ENCODE measurements at regions not wholly inside any gene's neighbourhood (a gene's known extent, or its start where the extent isn't known, plus 50 kb on each side); places are given as distances from the start of the nearest gene placed in this dataset.

- DNase-seq: no peak
These were observed 870.7 kb upstream of the ADGRL2 start for GRCh38 chr1:80929868-80930508.

DNA sequence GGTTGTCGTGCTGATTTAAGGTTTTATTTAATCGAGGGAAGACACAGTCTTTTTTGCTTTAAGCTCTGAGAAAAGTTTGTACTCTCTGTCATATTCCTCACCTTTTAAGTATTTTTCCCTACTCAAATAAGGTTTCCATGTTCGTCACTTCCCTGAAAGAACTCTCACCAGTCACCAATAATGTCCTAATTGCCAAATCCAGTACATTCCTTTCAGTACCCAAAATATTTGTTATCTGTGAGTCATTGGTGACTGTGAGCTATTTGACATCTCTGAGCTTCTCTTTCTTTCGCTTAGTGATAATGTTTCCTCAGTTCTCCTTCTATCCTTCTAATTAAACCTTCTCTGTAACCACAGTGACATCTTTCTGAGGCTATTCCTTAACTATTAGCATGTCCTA is 874.2 kb upstream of the ADGRL2 start:
- DNase-seq: no peak

GRCh38 chr1:80925130-80925805 is 875.5 kb upstream of the ADGRL2 start:
- no peak for DNase-seq

DNA sequence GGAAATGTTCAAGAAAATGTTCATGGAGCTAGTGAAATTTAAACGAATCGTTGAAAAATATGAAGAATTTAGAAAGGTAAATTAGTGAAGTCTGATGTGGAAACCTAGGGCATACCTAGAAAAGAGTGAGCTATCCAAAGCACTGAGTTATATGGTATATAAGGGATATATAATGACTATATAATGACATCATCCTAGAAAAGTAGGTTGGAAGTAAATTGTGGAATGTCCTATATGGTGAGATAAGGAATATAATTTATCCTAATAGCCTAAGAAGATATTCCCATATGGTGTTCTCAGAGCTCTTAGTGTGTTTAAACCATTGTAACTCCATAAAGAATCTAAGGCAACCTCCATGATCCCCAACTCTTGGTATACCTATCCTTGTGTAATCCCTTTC is 876.4 kb upstream of the ADGRL2 start:
- no peak for DNase-seq

GRCh38 chr1:80922906-80923305 is 877.8 kb upstream of the ADGRL2 start:
- no peak for DNase-seq

DNA sequence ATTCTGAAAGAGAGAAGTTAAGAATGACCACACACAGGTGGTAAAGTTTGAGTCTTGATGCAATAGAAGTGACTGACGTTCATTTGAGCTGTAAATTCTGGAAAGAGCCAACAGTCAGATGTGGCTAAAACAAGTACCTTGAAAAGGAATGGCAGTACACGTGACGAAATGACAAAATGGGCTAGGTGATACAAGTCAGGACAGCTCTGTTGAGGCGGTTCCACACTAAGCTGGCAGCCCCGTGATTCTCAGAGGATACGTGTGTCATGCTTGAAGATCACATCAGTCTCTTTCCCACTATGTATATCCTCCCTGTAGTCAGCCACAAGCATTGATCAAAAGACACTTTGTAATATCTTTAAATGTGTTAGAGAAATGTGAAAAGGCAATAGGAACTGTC is 881.3 kb upstream of the ADGRL2 start:
- no peak for DNase-seq

DNA sequence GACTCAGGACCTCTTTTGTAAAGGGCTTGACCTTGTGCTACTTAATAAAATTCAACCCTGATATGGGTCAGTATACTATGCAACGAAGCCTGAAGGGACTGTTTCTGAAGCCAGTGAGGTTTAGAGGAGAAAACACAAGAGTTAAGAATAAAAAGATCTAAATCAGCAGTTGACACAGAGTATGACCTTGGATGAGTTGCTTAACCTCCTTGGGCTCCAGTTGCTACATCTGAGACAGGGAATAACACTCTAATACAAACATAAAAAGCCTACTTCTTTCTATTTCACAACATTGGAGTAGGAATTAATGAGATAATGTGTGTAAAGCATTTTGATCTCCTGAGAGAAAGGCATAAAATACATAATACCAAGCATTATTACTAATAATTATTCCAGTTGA is 882.4 kb upstream of the ADGRL2 start:
- DNase-seq: no peak

DNA sequence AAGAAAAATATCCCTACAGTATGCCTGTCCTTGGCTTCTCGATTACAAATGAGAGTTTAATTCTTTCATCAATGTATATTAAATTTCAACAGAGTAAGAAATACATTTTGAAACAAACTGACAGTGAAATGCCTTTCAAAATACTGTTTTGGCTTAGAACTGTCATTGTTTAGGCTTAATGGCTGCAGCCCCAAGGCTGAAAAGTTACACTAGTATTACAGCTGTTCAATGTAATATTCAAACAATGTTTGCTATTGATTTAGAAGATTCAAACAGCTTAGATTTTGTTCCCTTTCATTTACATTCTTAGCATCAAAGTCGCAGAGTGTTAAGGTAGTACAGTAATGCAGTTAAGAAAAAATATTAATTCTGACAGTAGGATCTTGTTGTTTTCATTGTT is 882.9 kb upstream of the ADGRL2 start:
- DNase-seq: no peak

- no peak for DNase-seq
These were observed 883.5 kb upstream of the ADGRL2 start for GRCh38 chr1:80917225-80917624.

GRCh38 chr1:80915491-80915890 is 885.2 kb upstream of the ADGRL2 start:
- no peak for DNase-seq

DNA sequence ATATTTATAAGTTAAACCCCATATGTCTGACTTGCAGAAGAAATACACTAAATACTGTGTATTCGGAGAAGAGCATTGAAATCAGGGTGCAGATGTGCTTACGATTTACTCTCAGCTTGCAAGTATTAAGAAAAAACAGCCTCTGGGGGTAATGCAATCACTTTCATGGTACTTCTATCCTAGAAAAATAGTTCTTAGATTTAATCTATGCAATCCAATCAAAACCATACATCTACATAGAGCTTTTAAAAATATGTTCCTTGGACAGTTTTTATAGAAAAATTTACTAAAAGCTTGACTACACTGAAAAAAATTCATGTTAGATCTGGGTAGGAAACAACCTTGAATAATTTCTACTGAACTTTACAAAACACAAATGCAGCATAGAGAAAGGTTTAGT is 890.3 kb upstream of the ADGRL2 start:
- DNase-seq: no peak

DNA sequence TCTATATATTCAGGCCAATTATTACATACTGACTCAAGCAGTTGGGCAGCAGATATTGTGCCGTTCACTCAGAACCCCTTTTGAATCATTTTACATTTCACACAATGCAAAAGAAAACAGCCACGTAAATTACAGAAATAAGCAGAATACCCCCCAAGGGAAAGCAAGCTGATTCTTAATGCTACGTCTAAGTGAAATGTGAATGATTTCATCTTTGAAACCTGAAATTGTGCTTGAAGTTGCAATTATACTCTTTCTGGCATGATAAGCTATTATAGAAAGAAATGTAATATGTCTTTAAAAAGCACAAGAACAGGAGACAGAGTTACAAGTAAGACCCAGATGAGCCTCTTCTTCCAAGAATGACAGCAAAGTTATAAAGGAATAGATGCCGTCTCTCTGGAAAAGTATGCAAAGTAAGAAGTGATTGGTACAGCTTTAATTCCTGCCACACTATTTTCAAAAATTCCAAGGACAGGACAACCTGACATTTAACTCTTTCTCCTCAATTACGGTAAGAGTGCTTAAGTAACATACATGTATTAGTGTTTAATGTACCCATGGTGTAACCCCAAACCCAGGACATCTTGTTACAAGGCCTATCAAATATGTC is 891.5 kb upstream of the ADGRL2 start:
- DNase-seq: no peak

DNA sequence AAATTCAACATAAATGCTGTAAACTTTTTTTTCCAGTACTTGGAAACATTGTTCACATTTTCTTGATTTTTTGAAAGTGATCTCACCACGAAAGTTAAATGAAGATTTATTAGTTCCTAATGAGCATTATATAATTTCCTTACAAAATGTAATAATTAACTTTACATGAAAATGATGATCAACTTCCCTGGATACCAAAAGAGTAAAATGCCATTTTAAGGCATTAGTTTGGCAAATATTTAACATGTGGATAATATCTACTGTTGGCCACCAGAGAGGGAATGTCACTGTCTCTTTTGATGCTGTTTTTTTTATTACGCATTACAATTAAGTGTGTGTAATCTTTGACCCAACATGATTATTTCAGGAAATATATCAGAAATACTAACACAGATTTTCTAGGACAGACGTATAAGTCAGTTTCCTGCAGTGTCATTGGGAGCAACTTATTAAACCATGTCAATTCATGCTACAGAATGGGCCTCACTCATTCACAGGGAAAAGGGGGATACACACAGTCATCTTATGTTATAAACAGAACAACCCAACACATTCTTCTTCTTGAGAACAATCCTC is 903.9 kb upstream of the ADGRL2 start:
- DNase-seq: no peak

GRCh38 chr1:80894921-80895320 is 905.8 kb upstream of the ADGRL2 start:
- no peak for DNase-seq

GRCh38 chr1:80893115-80893514 is 907.6 kb upstream of the ADGRL2 start:
- no peak for DNase-seq

GRCh38 chr1:80892539-80892938 is 908.2 kb upstream of the ADGRL2 start:
- DNase-seq: no peak

DNA sequence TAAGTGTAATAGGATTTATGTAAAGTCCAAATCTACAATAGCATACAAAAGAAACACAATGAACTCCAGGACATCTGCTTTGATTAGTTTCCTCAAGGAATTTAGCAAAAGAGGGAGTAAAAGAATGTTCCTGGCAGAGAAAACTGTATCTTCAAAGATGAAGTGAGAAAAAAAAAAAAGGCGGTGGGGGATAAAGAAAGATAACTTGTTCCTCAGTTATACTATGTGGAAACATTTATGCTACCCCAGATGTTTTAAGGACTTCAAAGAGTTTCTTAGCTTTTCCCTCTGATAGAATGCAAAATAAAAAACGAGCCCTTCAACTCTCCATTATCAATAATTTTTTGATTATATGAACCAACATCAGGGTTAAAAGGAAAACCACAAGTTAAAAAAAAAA is 908.9 kb upstream of the ADGRL2 start:
- no peak for DNase-seq

DNA sequence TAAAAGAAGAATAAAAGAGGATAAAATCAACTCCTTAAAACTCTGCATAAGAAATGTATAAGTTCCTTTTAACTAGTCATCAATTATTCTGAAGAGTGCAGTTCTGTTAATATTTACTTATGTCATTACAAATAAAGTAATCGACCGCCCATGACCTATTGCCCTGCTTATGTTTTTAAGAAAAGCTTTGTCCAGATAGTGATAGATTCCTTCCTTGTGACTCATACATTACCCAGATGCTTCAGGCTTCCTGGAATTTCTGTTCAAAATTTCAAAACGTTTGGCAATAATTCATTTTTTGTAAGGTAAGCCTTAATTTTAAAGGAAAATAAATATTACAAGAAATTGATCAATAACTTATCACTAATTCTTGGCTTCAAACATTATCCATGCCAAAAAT is 918.2 kb upstream of the ADGRL2 start:
- DNase-seq: no peak

GRCh38 chr1:80878343-80878742 is 922.4 kb upstream of the ADGRL2 start:
- no peak for DNase-seq

- no peak for DNase-seq
These were observed 924.7 kb upstream of the ADGRL2 start for GRCh38 chr1:80876035-80876434.

DNA sequence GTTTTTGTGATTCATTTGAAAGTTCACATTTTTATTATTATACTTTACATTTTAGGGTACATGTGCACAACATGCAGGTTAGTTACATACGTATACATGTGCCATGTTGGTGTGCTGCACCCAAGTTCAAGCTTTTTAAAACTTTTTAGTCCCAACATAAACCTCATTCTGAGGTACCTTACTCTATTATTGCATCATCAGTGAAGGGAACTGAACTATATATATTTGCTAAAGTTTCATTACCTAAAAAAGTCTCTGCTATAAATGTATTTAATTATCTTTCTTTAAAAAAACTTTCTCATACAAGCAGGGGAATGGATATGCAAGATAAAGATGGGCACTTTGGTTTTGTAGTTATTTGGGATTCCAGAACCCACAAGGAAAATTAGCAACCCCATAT is 931.4 kb upstream of the ADGRL2 start:
- DNase-seq: no peak

DNA sequence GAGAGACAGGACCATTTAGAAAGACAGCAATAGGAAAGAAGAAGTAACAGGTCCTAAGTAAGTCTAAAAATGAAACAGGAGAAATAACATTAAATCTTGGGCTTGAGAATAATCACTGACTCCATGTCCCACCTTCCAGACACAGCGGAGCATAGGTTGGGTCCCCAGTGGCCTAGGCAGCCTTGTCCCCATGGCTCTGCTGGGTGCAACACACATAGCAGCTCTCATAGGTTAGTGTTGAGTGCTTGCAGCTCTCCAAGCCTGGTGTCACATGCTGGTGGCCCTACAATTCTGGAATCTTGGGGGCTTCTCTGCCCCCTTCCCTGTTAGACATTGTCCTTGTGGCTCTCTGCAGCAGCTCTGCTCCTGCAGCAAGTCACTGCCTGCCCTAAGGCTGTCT is 952.8 kb upstream of the ADGRL2 start:
- no peak for DNase-seq

DNA sequence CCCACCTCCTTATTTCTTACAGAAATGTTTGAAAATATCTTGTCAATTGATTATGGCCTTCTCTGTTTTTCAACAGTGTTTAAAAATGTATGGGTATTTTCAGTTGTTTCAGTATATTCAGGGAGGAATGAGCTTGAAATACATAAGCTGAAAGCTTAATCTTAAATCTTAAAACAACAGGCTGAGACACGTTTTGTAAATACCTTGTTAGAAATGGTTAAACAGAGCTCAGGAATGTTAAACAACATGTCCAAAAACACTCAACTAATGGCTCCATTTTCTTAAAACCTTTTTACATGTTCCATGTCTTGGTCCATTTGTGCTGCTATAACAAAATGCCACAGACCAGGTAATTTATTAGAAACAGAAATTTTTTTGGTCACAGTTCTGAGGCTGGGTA is 953.8 kb upstream of the ADGRL2 start:
- no peak for DNase-seq

DNA sequence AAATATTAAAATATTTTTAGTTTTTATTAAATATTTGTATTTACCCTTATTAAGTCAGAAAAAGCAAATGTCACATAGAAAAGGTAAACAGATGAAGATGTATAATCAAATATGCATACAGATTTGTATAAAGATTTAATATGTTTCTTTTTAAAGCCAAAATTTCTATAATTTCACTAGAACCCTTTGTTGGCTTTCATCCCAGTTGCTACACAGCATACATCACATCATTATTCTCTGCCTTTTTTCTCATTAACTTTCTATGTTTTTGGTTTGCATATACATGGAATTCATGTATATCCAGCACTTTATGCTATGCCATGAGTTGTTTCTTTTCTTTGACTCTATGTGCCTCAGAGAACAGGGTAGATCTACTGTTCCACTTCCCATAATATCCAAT is 957.9 kb upstream of the ADGRL2 start:
- no peak for DNase-seq

All from NCI-H345 (cell line).